ENCODE measurements at regions not wholly inside any gene's neighbourhood (a gene's known extent, or its start where the extent isn't known, plus 50 kb on each side); places are given as distances from the start of the nearest gene placed in this dataset.
"Not testable (repeated sequence)": the region's sequence is repeated elsewhere in the genome, so short reads cannot be mapped to it uniquely, and the experiment has no call there.

DNA sequence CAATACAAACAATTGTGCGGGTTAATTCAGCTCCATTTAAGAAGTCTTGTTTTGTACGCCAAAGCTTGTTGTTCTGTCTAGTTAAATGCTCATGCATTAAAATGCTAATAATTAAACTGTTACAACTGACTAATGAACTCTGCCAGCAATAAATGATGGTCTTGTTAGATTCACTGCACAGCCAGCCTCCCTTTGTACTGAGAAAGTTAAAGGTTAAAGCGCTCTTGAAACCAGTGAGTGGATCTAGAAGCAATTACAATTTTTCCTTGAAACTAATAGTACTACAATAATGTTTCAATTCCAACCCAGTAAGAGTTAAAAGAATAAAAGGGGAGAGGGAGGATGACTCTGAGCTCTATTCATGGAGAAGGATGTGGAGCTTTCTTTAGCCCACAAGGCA, 233.0 kb downstream of the EMX2 start:
- no peak for TF ChIP-seq CTCF (IDR thresholded peaks at IDR 0.05; ENCODE audit: control extremely low read depth, extremely low read depth, low read depth, missing control alignments)
- CTCF ChIA-PET, result interaction anchor here (0.7 to 1.8 kb wide), 3 partner anchors 10 to 22 kb away, joined by 3 to 4 read pairs (median 4); no protein-coding TSS in a partner anchor
- POLR2A ChIA-PET, result no interaction called here
- DNase-seq (ENCODE audit: extremely low spot score), result no peak

DNA sequence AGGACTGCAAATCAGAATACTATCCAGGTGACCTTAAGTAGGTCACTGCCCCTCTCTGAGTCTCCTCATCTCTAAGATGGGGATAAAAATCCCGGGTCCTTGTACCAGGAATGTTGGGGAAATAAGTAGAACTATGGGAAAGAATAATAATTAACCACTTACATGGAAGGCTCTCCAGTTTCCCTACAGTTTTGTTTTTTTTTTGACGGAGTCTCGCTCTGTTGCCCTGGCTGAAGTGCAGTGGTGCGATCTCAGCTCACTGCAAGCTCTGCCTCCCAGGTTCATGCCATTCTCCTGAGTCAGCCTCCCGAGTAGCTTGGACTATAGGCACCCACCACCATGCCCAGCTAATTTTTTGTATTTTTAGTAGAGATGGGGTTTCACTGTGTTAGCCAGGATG, 234.7 kb downstream of the EMX2 start:
- CTCF ChIA-PET, result interaction anchor here (0.9 to 1.2 kb wide), 2 partner anchors 10 to 20 kb away, joined by 3 read pairs; no protein-coding TSS in a partner anchor
- DNase-seq (ENCODE audit: extremely low spot score); POLR2A ChIA-PET: not testable (repeated sequence)

DNA sequence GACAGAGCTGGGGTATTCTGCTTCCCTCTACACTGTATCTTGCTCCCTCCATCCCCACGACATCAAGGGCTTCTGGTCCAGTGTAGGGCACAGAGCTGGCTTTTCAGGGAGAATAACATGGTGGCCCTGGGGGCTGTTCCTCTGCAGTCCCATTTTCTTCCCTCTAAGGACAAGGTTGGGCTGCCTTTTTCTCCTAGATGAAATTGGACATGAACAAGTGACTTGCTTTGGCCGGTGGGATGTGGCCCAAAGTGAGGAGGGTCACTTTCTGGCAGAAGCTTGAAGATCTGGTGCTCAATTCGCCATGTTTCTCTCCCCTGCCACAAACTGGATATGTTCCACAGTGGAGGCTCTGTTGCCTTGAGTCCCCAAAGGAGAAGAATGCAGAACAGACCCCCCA, 235.7 kb downstream of the EMX2 start:
- ChIA-PET POLR2A (no interaction called here), CTCF (interaction anchor here (1.7 kb wide), 1 partner anchor 14 kb away, joined by 3 read pairs; no protein-coding TSS in a partner anchor)
- DNase-seq (ENCODE audit: extremely low spot score), result no peak
- TF ChIP-seq CTCF (IDR thresholded peaks at IDR 0.05; ENCODE audit: control extremely low read depth, extremely low read depth, low read depth, missing control alignments), result no peak

- DNase-seq (ENCODE audit: extremely low spot score), result no peak
- no peak for TF ChIP-seq CTCF (IDR thresholded peaks at IDR 0.05; ENCODE audit: control extremely low read depth, extremely low read depth, low read depth, missing control alignments)
- ChIA-PET POLR2A (no interaction called here), CTCF (no interaction called here)
Observed at GRCh38 chr10:117780411-117780810, 237.9 kb downstream of the EMX2 start.

DNA sequence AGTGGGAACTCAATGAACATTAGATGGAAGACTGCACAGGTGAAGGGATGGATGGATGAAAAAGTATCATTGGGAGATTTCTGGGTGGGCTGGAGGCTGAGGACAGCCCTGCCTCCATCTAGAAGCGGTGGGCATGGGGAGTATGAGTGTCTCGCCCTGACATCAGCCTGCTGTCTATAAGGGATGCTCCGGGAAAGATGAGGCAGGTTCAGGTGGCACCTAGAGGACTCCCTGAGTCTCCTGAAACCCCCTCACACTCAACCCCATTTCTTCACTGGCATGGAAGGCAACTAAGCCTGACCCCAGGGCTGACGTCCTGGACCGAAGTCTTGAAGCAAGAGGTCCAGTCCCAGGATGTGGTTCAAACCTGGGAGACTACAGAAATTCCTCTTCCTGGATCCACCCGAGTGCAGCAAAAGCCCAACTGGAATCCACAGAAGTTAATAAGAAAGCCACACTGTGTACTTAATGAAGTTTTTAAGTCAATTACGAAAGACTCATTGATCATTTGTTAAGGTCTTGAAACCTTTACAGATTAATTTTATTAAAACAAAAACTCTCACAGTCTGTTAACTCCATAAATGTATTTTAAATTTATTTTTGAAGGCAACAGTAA, 238.8 kb downstream of the EMX2 start:
- DNase-seq (ENCODE audit: extremely low spot score), result no peak
- ChIA-PET CTCF (no interaction called here), POLR2A (no interaction called here)
- no peak for TF ChIP-seq CTCF (IDR thresholded peaks at IDR 0.05; ENCODE audit: control extremely low read depth, extremely low read depth, low read depth, missing control alignments)

- POLR2A ChIA-PET, result no interaction called here
- CTCF ChIA-PET, result no interaction called here
- TF ChIP-seq CTCF (IDR thresholded peaks at IDR 0.05; ENCODE audit: control extremely low read depth, extremely low read depth, low read depth, missing control alignments), result no peak
- no peak for DNase-seq (ENCODE audit: extremely low spot score)
Observed at GRCh38 chr10:117782276-117782675, 239.7 kb downstream of the EMX2 start.

DNA sequence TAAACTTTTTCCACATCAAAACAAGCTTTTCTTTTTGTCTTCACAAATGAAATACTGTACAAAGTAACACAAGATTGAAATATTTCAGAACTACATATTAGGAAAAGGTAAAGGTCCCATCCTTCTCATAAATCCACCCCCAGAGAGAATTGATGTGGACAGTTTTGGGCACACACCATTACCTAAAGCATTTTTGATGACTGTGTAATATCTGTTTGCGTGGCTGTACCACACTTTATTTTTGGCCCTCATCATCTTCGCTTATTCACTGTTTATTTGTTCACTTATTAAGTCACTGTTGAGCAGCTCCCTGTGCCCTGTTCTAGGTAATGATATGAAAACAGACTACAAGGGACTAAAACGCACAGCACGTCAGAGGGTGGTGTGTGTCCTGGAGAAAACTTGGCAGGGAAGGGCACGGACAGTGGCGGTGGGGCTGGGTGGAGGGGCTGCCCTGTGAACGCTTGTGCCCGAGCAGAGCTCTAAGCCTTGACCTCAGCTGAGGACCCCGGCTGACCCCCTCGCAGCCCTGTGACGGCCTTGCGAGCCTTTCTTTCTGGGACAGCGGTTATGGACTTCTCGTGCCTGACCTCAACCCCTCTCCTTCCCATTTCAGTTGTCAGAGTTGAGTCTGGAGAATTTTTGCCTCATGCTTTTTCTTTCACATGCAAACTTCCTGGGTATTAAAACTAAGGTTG, 241.3 kb downstream of the EMX2 start:
- TF ChIP-seq CTCF (IDR thresholded peaks at IDR 0.05; ENCODE audit: control extremely low read depth, extremely low read depth, low read depth, missing control alignments), result no peak
- CTCF ChIA-PET, result no interaction called here
- DNase-seq (ENCODE audit: extremely low spot score), result no peak
- POLR2A ChIA-PET, result no interaction called here
